SK-N-SH (cell line): ENCODE measurements at regions not wholly inside any gene's neighbourhood (a gene's known extent, or its start where the extent isn't known, plus 50 kb on each side); places are given as distances from the start of the nearest gene placed in this dataset.

Experiments
- CTCF ChIA-PET: fragments of 300-600, 350-600 bp; formaldehyde crosslinking; extraction: SDS; loops from one replicate; lab custom pipeline; 2021; lab: Yijun Ruan, JAX
- POLR2A ChIA-PET: fragments of 350-600 bp; sonication (Branson Sonifier 250); formaldehyde crosslinking; extraction: SDS; loops from one replicate; lab custom pipeline; 2020; ENCODE audit warnings: antibody characterized with exemption, inconsistent platforms; lab: Yijun Ruan, JAX
- DNase-seq: peaks from one replicate; pipeline ENCODE4 v3.0.0; 2012
- H2AFZ ChIP-seq: fragments of 200-600 bp; sonication (generic); 2 replicates; pipeline ENCODE4 v1.8.1; 2016; ENCODE audit warnings: antibody characterized with exemption, mild to moderate bottlenecking, low read depth
- H3F3A ChIP-seq: fragments of 200-600 bp; sonication (generic); replicated peaks from 2 replicates; pipeline ENCODE3; 2016; ENCODE audit warnings: antibody characterized with exemption, mild to moderate bottlenecking; ENCODE audit not compliant: insufficient read depth
- H3K27ac ChIP-seq, 2 experiments: fragments of 200-500 bp in 1 of 2; fragments of 200-600 bp in 1 of 2; sonication (Bioruptor generic) in 1 of 2; sonication (generic), shearing (Covaris generic) in 1 of 2; 2 replicates each; pipeline versions ENCODE4 v1.5.1 to v1.6.1; 2014 to 2016; ENCODE audit warnings: low read depth in 2 of 2, inconsistent platforms in 1 of 2, low read length in 1 of 2, mild to moderate bottlenecking in 1 of 2, mixed read lengths in 1 of 2
- H3K27me3 ChIP-seq: fragments of 200-600 bp; sonication (generic), shearing (Covaris generic); 2 replicates; pipeline ENCODE4 v1.6.1; 2016; ENCODE audit warnings: mixed run types; ENCODE audit not compliant: insufficient read depth
- H3K36me3 ChIP-seq, 2 experiments: fragments of 200-500 bp in 1 of 2; fragments of 200-600 bp in 1 of 2; sonication (Bioruptor generic) in 1 of 2; sonication (generic) in 1 of 2; replicated peaks in 1 of 2; 2 replicates each; pipeline versions ENCODE3 to v1.5.1; 2014 to 2016; ENCODE audit warnings: low read length in 1 of 2, mild to moderate bottlenecking in 1 of 2; ENCODE audit not compliant: insufficient read depth in 2 of 2, control insufficient read depth in 1 of 2
- H3K4me1 ChIP-seq, 2 experiments: fragments of 200-500 bp in 1 of 2; fragments of 200-600 bp in 1 of 2; sonication (Bioruptor generic) in 1 of 2; sonication (generic), shearing (Covaris generic) in 1 of 2; 2 replicates each; pipeline versions ENCODE4 v1.5.1 to v1.6.1; 2014 to 2016; ENCODE audit warnings: low read depth in 1 of 2, low read length in 1 of 2, mixed run types in 1 of 2; ENCODE audit not compliant: insufficient read depth in 2 of 2, control insufficient read depth in 1 of 2
- H3K4me2 ChIP-seq: fragments of 200-600 bp; sonication (generic), shearing (Covaris generic); 2 replicates; pipeline ENCODE4 v1.6.1; 2017; ENCODE audit warnings: mixed run types
- H3K4me3 ChIP-seq, 2 experiments: fragments of 200-500 bp in 1 of 2; fragments of 200-600 bp in 1 of 2; sonication (Bioruptor generic) in 1 of 2; sonication (generic), shearing (Covaris generic) in 1 of 2; 2 replicates each; pipeline versions ENCODE4 v1.5.1 to v1.8.1; 2014 to 2016; ENCODE audit warnings: low read depth in 2 of 2, inconsistent platforms in 1 of 2, low read length in 1 of 2, mild to moderate bottlenecking in 1 of 2, mixed read lengths in 1 of 2, moderate library complexity in 1 of 2
- H3K79me2 ChIP-seq: fragments of 200-600 bp; sonication (generic); 2 replicates; pipeline ENCODE4 v1.8.1; 2017; ENCODE audit warnings: mild to moderate bottlenecking; ENCODE audit not compliant: insufficient read depth
- H3K9ac ChIP-seq: fragments of 200-600 bp; sonication (generic); 2 replicates; pipeline ENCODE4 v1.6.1; 2017; ENCODE audit warnings: mixed run types
- H3K9me2 ChIP-seq: fragments of 200-600 bp; sonication (generic); 2 replicates; pipeline ENCODE4 v1.6.1; 2017; ENCODE audit warnings: mixed run types
- H3K9me3 ChIP-seq: fragments of 200-600 bp; sonication (generic); 2 replicates; pipeline ENCODE4 v1.6.1; 2017; ENCODE audit warnings: mixed run types, mild to moderate bottlenecking, moderate library complexity
- H4K20me1 ChIP-seq: fragments of 200-600 bp; sonication (generic); 2 replicates; pipeline ENCODE4 v1.6.1; 2017; ENCODE audit warnings: mild to moderate bottlenecking, mixed run types; ENCODE audit not compliant: insufficient read depth
- ELF1 ChIP-seq: IDR thresholded peaks from 2 replicates; pipeline ENCODE4 v1.4.0; 2012
- GATA2 ChIP-seq: sonication (generic); formaldehyde crosslinking; IDR thresholded peaks from 2 replicates; pipeline ENCODE4 v1.5.0; 2020; ENCODE audit warnings: mild to moderate bottlenecking, missing genetic modification reagents
- IRF3 ChIP-seq: fragments of 150-350 bp; IDR thresholded peaks from 2 replicates; pipeline ENCODE4 v1.6.1; 2016; ENCODE audit warnings: mild to moderate bottlenecking, low read depth, low read length
- JUND ChIP-seq: IDR thresholded peaks from 2 replicates; pipeline ENCODE4 v1.4.0; 2012
- MAX ChIP-seq: IDR thresholded peaks from 2 replicates; pipeline ENCODE4 v1.4.0; 2012; ENCODE audit warnings: low read depth
- MXI1 ChIP-seq: IDR thresholded peaks from 2 replicates; pipeline ENCODE4 v1.6.1; 2012; ENCODE audit warnings: mild to moderate bottlenecking, low read depth, low read length, improper control_type of control experiment
- NFIC ChIP-seq: IDR thresholded peaks from 2 replicates; pipeline ENCODE4 v1.4.0; 2012; ENCODE audit warnings: borderline replicate concordance
- PBX3 ChIP-seq: IDR thresholded peaks from 2 replicates; pipeline ENCODE4; 2012
- RAD21 ChIP-seq: IDR thresholded peaks from 2 replicates; pipeline ENCODE4 v1.6.1; 2012; ENCODE audit warnings: mild to moderate bottlenecking, low read length
- RCOR1 ChIP-seq: fragments of 150-350 bp; IDR thresholded peaks from 2 replicates; pipeline ENCODE4 v1.6.1; 2017; ENCODE audit warnings: antibody characterized with exemption, low read length
- RFX5 ChIP-seq: IDR thresholded peaks from 2 replicates; pipeline ENCODE4 v1.6.1; 2012; ENCODE audit warnings: mild to moderate bottlenecking, improper control_type of control experiment, low read length
- SMC3 ChIP-seq: IDR thresholded peaks from 2 replicates; pipeline ENCODE4 v1.6.1; 2012; ENCODE audit warnings: low read depth, low read length, improper control_type of control experiment
- TCF12 ChIP-seq: IDR thresholded peaks from 2 replicates; pipeline ENCODE4 v1.4.0; 2012
- USF1 ChIP-seq: IDR thresholded peaks from 2 replicates; pipeline ENCODE4 v1.4.0; 2012; ENCODE audit warnings: low read depth, borderline replicate concordance
- ZBTB33 ChIP-seq: IDR thresholded peaks from 2 replicates; pipeline ENCODE4 v1.4.0; 2012; ENCODE audit warnings: low read depth, borderline replicate concordance
- WGBS: methylation state at CpG from one replicate; pipeline ENCODE4 v1.1.6; 2017; ENCODE audit warnings: low lambda C conversion rate; 5-methylcytosine and 5-hydroxymethylcytosine counted together

GRCh38 chr16:86048221-86048620, 149.3 kb downstream of the IRF8 start:
- Histone ChIP-seq H3K79me2 (no peaks in the 10 kb centered on the region), H3K9me3 (no peaks in the 10 kb centered on the region), H3K27ac (no peak overlapping the region), H3K27me3 (peaks cover 93% of the 10 kb centered on the region), H3K36me3 (no peaks in the 10 kb centered on the region), H3K4me1 (no peaks in the 10 kb centered on the region), H3F3A (no peaks in the 10 kb centered on the region), H3K4me2 (no peak overlapping the region), H4K20me1 (no peaks in the 10 kb centered on the region), H3K4me3 (no peak overlapping the region), H3K9ac (no peak overlapping the region), H3K9me2 (no peaks in the 10 kb centered on the region), H2AFZ (no peak overlapping the region)
- WGBS, result 11% methylated on average over 9 of the region's 11 CpGs
- TF ChIP-seq TCF12 (no peak), RAD21 (no peak), PBX3 (no peak), MXI1 (no peak), RCOR1 (no peak), IRF3 (no peak), GATA2 (CRISPR knock-in tag) (no peak), JUND (no peak), NFIC (no peak), USF1 (no peak), SMC3 (no peak), ELF1 (no peak), ZBTB33 (no peak), RFX5 (no peak), MAX (no peak)
- CTCF ChIA-PET, result interaction anchor here (0.9 to 1.0 kb wide), 2 partner anchors 32 to 469 kb away, joined by 3 read pairs; no protein-coding TSS in a partner anchor
- DNase-seq, result no peak
- POLR2A ChIA-PET, result no interaction called here
